ENCODE measurements at regions not wholly inside any gene's neighbourhood (a gene's known extent, or its start where the extent isn't known, plus 50 kb on each side); places are given as distances from the start of the nearest gene placed in this dataset.

DNA sequence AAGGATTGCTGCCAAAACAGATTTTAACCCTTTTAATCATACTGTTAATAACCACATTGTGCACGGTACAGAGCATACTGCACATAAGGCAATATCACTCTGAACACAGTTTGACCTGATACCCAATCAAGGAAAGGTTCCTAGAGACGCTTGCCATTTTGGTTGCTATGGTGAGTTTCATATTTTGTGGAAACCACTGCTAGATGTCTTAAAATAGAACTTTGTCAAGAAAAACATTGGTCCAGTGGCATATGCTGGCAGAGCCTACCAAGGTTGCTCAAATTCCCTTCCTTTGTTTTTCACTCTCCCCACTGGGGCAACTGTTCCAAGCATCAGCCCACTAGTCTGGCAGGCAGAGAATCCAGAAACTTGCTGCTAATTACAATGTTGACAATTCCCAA, 114.8 kb upstream of the DPYD start:
- in situ Hi-C loops (cut with MboI; ENCODE audit: low sequenced_read_pairs, unreplicated experiment): loop anchor here (25.0 kb wide), 1 partner anchor 223 kb away; no protein-coding TSS in a partner anchor
- TF ChIP-seq, protein P1, sequence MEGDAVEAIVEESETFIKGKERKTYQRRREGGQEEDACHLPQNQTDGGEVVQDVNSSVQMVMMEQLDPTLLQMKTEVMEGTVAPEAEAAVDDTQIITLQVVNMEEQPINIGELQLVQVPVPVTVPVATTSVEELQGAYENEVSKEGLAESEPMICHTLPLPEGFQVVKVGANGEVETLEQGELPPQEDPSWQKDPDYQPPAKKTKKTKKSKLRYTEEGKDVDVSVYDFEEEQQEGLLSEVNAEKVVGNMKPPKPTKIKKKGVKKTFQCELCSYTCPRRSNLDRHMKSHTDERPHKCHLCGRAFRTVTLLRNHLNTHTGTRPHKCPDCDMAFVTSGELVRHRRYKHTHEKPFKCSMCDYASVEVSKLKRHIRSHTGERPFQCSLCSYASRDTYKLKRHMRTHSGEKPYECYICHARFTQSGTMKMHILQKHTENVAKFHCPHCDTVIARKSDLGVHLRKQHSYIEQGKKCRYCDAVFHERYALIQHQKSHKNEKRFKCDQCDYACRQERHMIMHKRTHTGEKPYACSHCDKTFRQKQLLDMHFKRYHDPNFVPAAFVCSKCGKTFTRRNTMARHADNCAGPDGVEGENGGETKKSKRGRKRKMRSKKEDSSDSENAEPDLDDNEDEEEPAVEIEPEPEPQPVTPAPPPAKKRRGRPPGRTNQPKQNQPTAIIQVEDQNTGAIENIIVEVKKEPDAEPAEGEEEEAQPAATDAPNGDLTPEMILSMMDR (IDR thresholded peaks at IDR 0.05; ENCODE audit: borderline replicate concordance, control extremely low read depth, extremely low read depth, insufficient read depth, missing control alignments): no peak

DNA sequence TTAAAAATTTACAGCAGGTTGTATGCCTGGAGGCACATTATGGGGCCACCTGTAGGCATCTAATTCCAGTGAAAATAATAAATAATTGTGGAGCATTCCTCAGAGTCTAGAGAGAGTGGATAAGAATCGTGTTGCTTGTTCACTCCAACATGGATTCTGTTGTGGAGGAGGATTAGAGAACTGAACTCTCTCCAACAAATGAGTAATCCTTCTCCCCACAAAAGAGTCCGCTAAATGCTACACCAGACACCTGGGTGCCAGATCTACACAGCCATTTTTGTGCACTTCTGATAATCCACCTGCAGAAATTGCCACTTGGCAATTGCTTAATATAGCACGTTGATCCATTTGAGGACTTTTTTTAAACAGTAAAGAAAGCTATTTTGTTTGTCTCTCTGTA, 113.7 kb upstream of the DPYD start:
- DNase-seq (ENCODE audit: low spot score): no peak
- in situ Hi-C loops (cut with MboI; ENCODE audit: low sequenced_read_pairs, unreplicated experiment): loop anchor here (25.0 kb wide), 1 partner anchor 222 kb away; no protein-coding TSS in a partner anchor

More for the DNA sequence above, 114.8 kb upstream of the DPYD start:
- no peak for DNase-seq (ENCODE audit: low spot score)

DNA sequence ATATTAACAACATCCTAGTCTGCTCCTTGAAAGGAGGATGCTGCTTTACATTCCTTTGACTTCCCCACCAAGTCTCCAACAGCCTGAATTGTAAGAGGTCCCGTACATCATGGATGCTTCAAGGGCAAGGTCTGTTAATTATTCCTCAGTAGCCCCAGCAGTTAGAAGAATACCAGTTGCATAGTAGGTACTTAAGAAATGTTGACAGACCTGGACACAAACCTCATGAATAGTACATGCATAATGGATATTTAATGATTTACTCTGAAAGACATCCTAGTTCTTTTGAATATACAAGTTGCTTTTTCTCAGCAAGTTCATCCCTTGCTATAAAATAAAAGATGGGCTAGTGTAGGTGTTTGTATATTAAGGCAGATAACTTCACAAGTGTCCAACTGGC, 112.1 kb upstream of the DPYD start:
- TF ChIP-seq, protein P1 (IDR thresholded peaks at IDR 0.05; ENCODE audit: borderline replicate concordance, control extremely low read depth, extremely low read depth, insufficient read depth, missing control alignments): no peak
- in situ Hi-C loops (cut with MboI; ENCODE audit: low sequenced_read_pairs, unreplicated experiment): loop anchor here (25.0 kb wide), 1 partner anchor 221 kb away; no protein-coding TSS in a partner anchor
- DNase-seq (ENCODE audit: low spot score): no peak

More for the DNA sequence above, 113.7 kb upstream of the DPYD start:
- TF ChIP-seq, protein P1 (IDR thresholded peaks at IDR 0.05; ENCODE audit: borderline replicate concordance, control extremely low read depth, extremely low read depth, insufficient read depth, missing control alignments): no peak

- TF ChIP-seq, protein P1 (IDR thresholded peaks at IDR 0.05; ENCODE audit: borderline replicate concordance, control extremely low read depth, extremely low read depth, insufficient read depth, missing control alignments): no peak
- in situ Hi-C loops (cut with MboI; ENCODE audit: low sequenced_read_pairs, unreplicated experiment): loop anchor here (25.0 kb wide), 1 partner anchor 219 kb away; no protein-coding TSS in a partner anchor
- no peak for DNase-seq (ENCODE audit: low spot score)
Observed at GRCh38 chr1:98030976-98031375, 110.1 kb upstream of the DPYD start.

- TF ChIP-seq, protein P1 (IDR thresholded peaks at IDR 0.05; ENCODE audit: borderline replicate concordance, control extremely low read depth, extremely low read depth, insufficient read depth, missing control alignments): no peak
- in situ Hi-C loops (cut with MboI; ENCODE audit: low sequenced_read_pairs, unreplicated experiment): loop anchor here (25.0 kb wide), 1 partner anchor 218 kb away; no protein-coding TSS in a partner anchor
- DNase-seq (ENCODE audit: low spot score): no peak
Observed at GRCh38 chr1:98030483-98030882, 109.6 kb upstream of the DPYD start.

- DNase-seq (ENCODE audit: low spot score): no peak
- TF ChIP-seq, protein P1 (IDR thresholded peaks at IDR 0.05; ENCODE audit: borderline replicate concordance, control extremely low read depth, extremely low read depth, insufficient read depth, missing control alignments): no peak
- in situ Hi-C loops (cut with MboI; ENCODE audit: low sequenced_read_pairs, unreplicated experiment): loop anchor here (25.0 kb wide), 1 partner anchor 216 kb away; no protein-coding TSS in a partner anchor
Observed at GRCh38 chr1:98028800-98029199, 108.0 kb upstream of the DPYD start.

Measured in GM13976 (cell line).